Upper lobe of left lung (tissue), 6 donors: ENCODE measurements at regions not wholly inside any gene's neighbourhood (a gene's known extent, or its start where the extent isn't known, plus 50 kb on each side); places are given as distances from the start of the nearest gene placed in this dataset.
A peak's percentile ranks its signal among the peaks of the same experiment; 100 is the strongest.

Source experiments
- ATAC-seq, 2 donors: fragments of 200-7000 bp; cut with Tn5 transposase; one replicate each; pipeline ENCODE4 v1.9.1; 2022; ENCODE audit warnings: mild to moderate bottlenecking in 2 of 2, moderate library complexity in 2 of 2; ENCODE audit not compliant: low FRiP score in 2 of 2
- DNase-seq, 2 donors: peaks; one replicate each; pipeline ENCODE4 v3.0.0-alpha.2; 2019 to 2020
- H3K27ac ChIP-seq, 4 donors: fragments of 200-600 bp; sonication (generic); one replicate each; pipeline ENCODE4 v1.5.1; 2016 to 2019
- H3K27me3 ChIP-seq, 4 donors: fragments of 200-600 bp; sonication (generic); one replicate each; pipeline ENCODE4 v1.5.1; 2017 to 2019
- H3K36me3 ChIP-seq, 4 donors: fragments of 200-600 bp; sonication (generic); one replicate each; pipeline ENCODE4 v1.5.1; 2016 to 2019
- H3K4me1 ChIP-seq, 4 donors: fragments of 200-600 bp; sonication (generic); one replicate each; pipeline ENCODE4 v1.5.1; 2018 to 2019
- H3K4me3 ChIP-seq, 4 donors: fragments of 200-600 bp; sonication (generic); one replicate each; pipeline ENCODE4 v1.5.1; 2017 to 2019; ENCODE audit warnings: mild to moderate bottlenecking in 2 of 4, moderate library complexity in 1 of 4
- H3K9me3 ChIP-seq, 4 donors: fragments of 200-600 bp; sonication (generic); one replicate each; pipeline ENCODE4 v1.5.1; 2018 to 2019
- EP300 ChIP-seq, 4 donors: sonication (generic); formaldehyde crosslinking; IDR thresholded peaks; one replicate each; pipeline ENCODE4 v1.5.1; 2017; ENCODE audit warnings: antibody characterized with exemption in 4 of 4, control low read depth in 2 of 4
- POLR2A ChIP-seq, 4 donors: fragments of 450-650 bp; IDR thresholded peaks; one replicate each; pipeline ENCODE4 v1.5.1; 2016 to 2017; ENCODE audit warnings: antibody characterized with exemption in 4 of 4, mild to moderate bottlenecking in 2 of 4
- POLR2AphosphoS5 ChIP-seq, 2 donors: sonication (generic); formaldehyde crosslinking; IDR thresholded peaks; one replicate each; pipeline ENCODE4 v1.5.1; 2017; ENCODE audit warnings: antibody characterized with exemption in 2 of 2
- WGBS, 2 donors: methylation state at CpG; one replicate each; pipeline ENCODE4 v1.1.5; 2017 to 2018; 5-methylcytosine and 5-hydroxymethylcytosine counted together
- TF ChIP-seq, protein P1 (sequence below), 6 experiments: fragments of 450-650 bp in 4 of 6; fragments of 200-600 bp in 2 of 6; sonication (generic) in 2 of 6; IDR thresholded peaks; one replicate each; pipeline ENCODE4 v1.5.1; 2016 to 2019; ENCODE audit warnings: antibody characterized with exemption in 6 of 6
- donor health status: DM: no; HTN: no; CAD: no; lungs with moderate emphysema.
- donor health status: DM: no; HTN: yes; CAD: no; lungs with severe emphysema.

DNA sequence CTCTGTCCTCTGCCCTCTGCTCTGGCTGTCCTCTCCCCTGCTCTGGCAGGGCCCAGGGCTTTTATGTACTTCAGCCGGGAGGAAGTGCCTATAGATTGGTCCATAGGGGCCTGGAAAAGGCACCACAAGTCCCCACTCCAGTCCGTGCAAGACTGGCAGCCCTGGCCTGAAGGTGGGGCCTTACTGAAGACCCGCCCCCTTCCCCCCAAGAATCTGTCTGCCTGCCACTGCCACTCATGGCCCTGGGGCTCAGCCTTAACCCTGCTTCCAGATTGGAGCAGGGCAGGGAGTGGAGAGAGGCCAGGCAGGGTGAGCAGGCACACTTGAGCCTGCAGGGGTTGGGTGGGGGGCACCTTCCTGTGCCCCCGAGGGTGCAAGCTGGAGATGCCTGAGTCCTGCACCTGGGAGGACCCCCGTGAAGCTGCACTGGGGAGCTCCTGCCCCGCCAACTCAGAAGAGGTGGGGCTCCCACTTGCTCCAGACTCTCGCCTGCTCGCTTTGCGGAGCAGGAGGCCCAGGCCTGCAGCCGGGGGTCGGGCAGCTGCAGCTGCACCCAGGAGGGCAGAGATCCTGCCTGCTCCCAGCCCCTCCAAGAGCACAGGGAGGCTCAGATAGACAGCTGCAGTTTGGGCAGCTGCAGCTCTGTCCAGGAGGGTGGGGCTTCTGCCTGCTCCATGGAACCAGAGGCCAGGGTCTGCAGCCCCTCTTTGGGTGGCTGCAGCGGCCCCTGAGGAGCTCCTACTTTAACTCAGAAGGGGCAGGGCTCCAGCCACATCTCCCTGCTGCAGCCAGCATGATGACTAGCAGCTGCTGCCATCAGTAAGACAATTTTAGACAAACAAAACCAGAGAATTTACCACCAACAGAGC lies 51.0 kb upstream of the SC5D start:
- Histone ChIP-seq H3K4me1 (peaks cover 0 to 10% (median 0%) of the 10 kb centered on the region in 4 donors), H3K27me3 (no peaks in the 10 kb centered on the region), H3K9me3 (no peaks in the 10 kb centered on the region), H3K36me3 (no peaks in the 10 kb centered on the region), H3K4me3 (no peak overlapping the region), H3K27ac (no peak overlapping the region)
- WGBS, 2 donors: 73 to 100% methylated on average over 1 to 5 of the region's 12 CpGs
- DNase-seq (peak in 1 of 2 donors; percentile 50), ATAC-seq (peak; percentile 14 to 37)
- no peak for TF ChIP-seq POLR2AphosphoS5 (IDR thresholded peaks at IDR 0.05)
- TF ChIP-seq, protein P1, sequence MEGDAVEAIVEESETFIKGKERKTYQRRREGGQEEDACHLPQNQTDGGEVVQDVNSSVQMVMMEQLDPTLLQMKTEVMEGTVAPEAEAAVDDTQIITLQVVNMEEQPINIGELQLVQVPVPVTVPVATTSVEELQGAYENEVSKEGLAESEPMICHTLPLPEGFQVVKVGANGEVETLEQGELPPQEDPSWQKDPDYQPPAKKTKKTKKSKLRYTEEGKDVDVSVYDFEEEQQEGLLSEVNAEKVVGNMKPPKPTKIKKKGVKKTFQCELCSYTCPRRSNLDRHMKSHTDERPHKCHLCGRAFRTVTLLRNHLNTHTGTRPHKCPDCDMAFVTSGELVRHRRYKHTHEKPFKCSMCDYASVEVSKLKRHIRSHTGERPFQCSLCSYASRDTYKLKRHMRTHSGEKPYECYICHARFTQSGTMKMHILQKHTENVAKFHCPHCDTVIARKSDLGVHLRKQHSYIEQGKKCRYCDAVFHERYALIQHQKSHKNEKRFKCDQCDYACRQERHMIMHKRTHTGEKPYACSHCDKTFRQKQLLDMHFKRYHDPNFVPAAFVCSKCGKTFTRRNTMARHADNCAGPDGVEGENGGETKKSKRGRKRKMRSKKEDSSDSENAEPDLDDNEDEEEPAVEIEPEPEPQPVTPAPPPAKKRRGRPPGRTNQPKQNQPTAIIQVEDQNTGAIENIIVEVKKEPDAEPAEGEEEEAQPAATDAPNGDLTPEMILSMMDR (IDR thresholded peaks at IDR 0.05): no peak
- no peak for TF ChIP-seq EP300 (IDR thresholded peaks at IDR 0.05)
- TF ChIP-seq POLR2A (IDR thresholded peaks at IDR 0.05): no peak
